OCI-LY7 (cell line): ENCODE measurements at regions not wholly inside any gene's neighbourhood (a gene's known extent, or its start where the extent isn't known, plus 50 kb on each side); places are given as distances from the start of the nearest gene placed in this dataset.

Source experiments
- BruUV-seq: library from RNA; stranded (reverse); fragments of 400-500 nt; replicated peaks from 2 replicates; lab custom pipeline; 2021; lab: Mats Ljungman, UMichigan
- CTCF ChIA-PET: fragments of 300-600 bp; sonication (Branson Sonifier 250); formaldehyde crosslinking; loops from one replicate; lab custom pipeline; 2022; ENCODE audit warnings: antibody characterized with exemption; ENCODE audit not compliant: unreplicated experiment; lab: Charles Lee
- POLR2A ChIA-PET: fragments of 300-600 bp; sonication (Branson Sonifier 250); formaldehyde crosslinking; loops from one replicate; lab custom pipeline; 2022; ENCODE audit warnings: antibody characterized with exemption; lab: Charles Lee
- DNase-seq: peaks from one replicate; pipeline ENCODE4 v3.0.0-alpha.2; 2015; ENCODE audit warnings: low spot score
- H2AFZ ChIP-seq: fragments of 200-600 bp; sonication (generic), shearing (Covaris generic); 2 replicates; pipeline ENCODE4 v1.6.1; 2014; ENCODE audit warnings: mild to moderate bottlenecking, antibody characterized with exemption, low read length, moderate library complexity
- H3K27ac ChIP-seq: fragments of 200-600 bp; sonication (generic); 2 replicates; pipeline ENCODE4 v1.5.1; 2014; ENCODE audit warnings: mixed run types, low read depth, mild to moderate bottlenecking, moderate library complexity, low read length, inconsistent platforms; ENCODE audit not compliant: poor library complexity, severe bottlenecking
- H3K36me3 ChIP-seq: fragments of 200-600 bp; sonication (generic); 2 replicates; pipeline ENCODE4 v1.6.1; 2014; ENCODE audit warnings: mild to moderate bottlenecking, antibody characterized with exemption, low read length, moderate library complexity, mixed read lengths; ENCODE audit not compliant: insufficient read depth
- H3K4me1 ChIP-seq: fragments of 200-600 bp; sonication (generic); 2 replicates; pipeline ENCODE4 v1.5.1; 2014; ENCODE audit warnings: mild to moderate bottlenecking, low read length; ENCODE audit not compliant: insufficient read depth, poor library complexity, severe bottlenecking
- H3K4me2 ChIP-seq: fragments of 200-600 bp; sonication (generic); 2 replicates; pipeline ENCODE4 v1.6.1; 2014; ENCODE audit warnings: mild to moderate bottlenecking, low read length
- H3K4me3 ChIP-seq: fragments of 200-600 bp; sonication (generic); 2 replicates; pipeline ENCODE4 v1.5.1; 2014; ENCODE audit warnings: mild to moderate bottlenecking, low read depth, low read length; ENCODE audit not compliant: poor library complexity, severe bottlenecking
- H3K79me2 ChIP-seq: fragments of 200-600 bp; sonication (generic); 2 replicates; pipeline ENCODE4 v1.6.1; 2016; ENCODE audit warnings: low read depth, mild to moderate bottlenecking, low read length, moderate library complexity, mixed read lengths; ENCODE audit not compliant: insufficient read depth
- H3K9me2 ChIP-seq: fragments of 200-600 bp; sonication (generic); 2 replicates; pipeline ENCODE4 v1.6.1; 2016; ENCODE audit warnings: mild to moderate bottlenecking, low read length, mixed read lengths; ENCODE audit not compliant: insufficient read depth
- H3K9me3 ChIP-seq: fragments of 200-600 bp; sonication (generic); 2 replicates; pipeline ENCODE4 v1.6.1; 2014; ENCODE audit warnings: mild to moderate bottlenecking, mixed run types, low read length, mixed read lengths
- H4K20me1 ChIP-seq: fragments of 200-600 bp; sonication (generic); 2 replicates; pipeline ENCODE4 v1.6.1; 2014; ENCODE audit warnings: mild to moderate bottlenecking, antibody characterized with exemption, low read length, moderate library complexity, mixed read lengths; ENCODE audit not compliant: insufficient read depth
- CTCF ChIP-seq: fragments of 200-600 bp; sonication (generic); conservative IDR thresholded peaks from 2 replicates; pipeline ENCODE4 v1.5.1; 2014; ENCODE audit warnings: mild to moderate bottlenecking, antibody characterized with exemption, low read length, moderate library complexity, mixed read lengths
- EZH2phosphoT487 ChIP-seq: fragments of 200-600 bp; sonication (generic); IDR thresholded peaks from 2 replicates; pipeline ENCODE4 v1.6.1; 2018; ENCODE audit warnings: low read depth, borderline replicate concordance, mild to moderate bottlenecking, mixed run types, antibody characterized with exemption, low read length, moderate library complexity, mixed read lengths
- intact Hi-C: fragments of 100-400 bp; cut with micrococcal nuclease; formaldehyde crosslinking; loops from one replicate; pipeline ENCODE4 v1.10.0; 2022; ENCODE audit not compliant: unreplicated experiment

GRCh38 chr9:82302968-82303655, 314.5 kb downstream of the SPATA31D1 start:
- intact Hi-C loops, result no loop called here
- Histone ChIP-seq H3K9me3 (peaks cover 8% of the 10 kb centered on the region; the same call in 1 of the 2 replicates), H3K36me3 (no peaks in the 10 kb centered on the region; the same call in 1 of the 2 replicates), H3K27ac (no peak overlapping the region), H3K9me2 (no peaks in the 10 kb centered on the region), H3K79me2 (no peaks in the 10 kb centered on the region), H3K4me1 (no peaks in the 10 kb centered on the region), H2AFZ (no peak overlapping the region), H4K20me1 (no peaks in the 10 kb centered on the region), H3K4me3 (no peak overlapping the region), H3K4me2 (no peak overlapping the region)
- TF ChIP-seq CTCF, result no peak
- TF ChIP-seq EZH2phosphoT487, result no peak
- ChIA-PET POLR2A (interaction anchor here (0.6 to 2.8 kb wide), 2 partner anchors 30 to 68 kb away, joined by 5 to 9 read pairs; no protein-coding TSS in a partner anchor), CTCF (no interaction called here)
- DNase-seq, result no peak
- BruUV-seq, result no TSS peak

GRCh38 chr9:82308836-82309235, 320.3 kb downstream of the SPATA31D1 start:
- BruUV-seq, result no TSS peak
- no peak overlapping the region for H3K27ac ChIP-seq
- H3K9me3 ChIP-seq, result no peaks in the 10 kb centered on the region
- intact Hi-C loops, result no loop called here
- H2AFZ ChIP-seq, result no peak overlapping the region
- POLR2A ChIA-PET, result no interaction called here
- H3K79me2 ChIP-seq, result no peaks in the 10 kb centered on the region
- H3K9me2 ChIP-seq, result no peaks in the 10 kb centered on the region
- no peak for DNase-seq
- TF ChIP-seq CTCF, result no peak
- no peak for TF ChIP-seq EZH2phosphoT487
- no peaks in the 10 kb centered on the region for H3K4me1 ChIP-seq
- CTCF ChIA-PET, result no interaction called here
- no peaks in the 10 kb centered on the region for H3K36me3 ChIP-seq
- H3K4me3 ChIP-seq, result no peak overlapping the region
- H3K4me2 ChIP-seq, result no peak overlapping the region
- H4K20me1 ChIP-seq, result no peaks in the 10 kb centered on the region

GRCh38 chr9:82313697-82314096, 325.1 kb downstream of the SPATA31D1 start:
- intact Hi-C loops, result no loop called here
- CTCF ChIA-PET, result no interaction called here
- Histone ChIP-seq H2AFZ (no peak overlapping the region), H3K4me1 (no peaks in the 10 kb centered on the region), H4K20me1 (no peaks in the 10 kb centered on the region), H3K4me2 (no peak overlapping the region), H3K79me2 (no peaks in the 10 kb centered on the region), H3K9me2 (no peaks in the 10 kb centered on the region; the same call in 1 of the 2 replicates), H3K9me3 (no peaks in the 10 kb centered on the region), H3K36me3 (no peaks in the 10 kb centered on the region), H3K27ac (no peak overlapping the region), H3K4me3 (no peak overlapping the region)
- TF ChIP-seq EZH2phosphoT487 (no peak), CTCF (no peak)
- POLR2A ChIA-PET, result interaction anchor here (0.6 kb wide), 1 partner anchor 145 kb away, joined by 3 read pairs; no protein-coding TSS in a partner anchor
- BruUV-seq, result no TSS peak
- no peak for DNase-seq
